ENCODE measurements at regions not wholly inside any gene's neighbourhood (a gene's known extent, or its start where the extent isn't known, plus 50 kb on each side); places are given as distances from the start of the nearest gene placed in this dataset.

GRCh38 chr5:165459232-165459631 is 1953.8 kb downstream of the MAT2B start:
- H3K9ac ChIP-seq (ENCODE audit: low read depth in 1 of 2, low read length in 2 of 2): no peak overlapping the region
- H3K36me3 ChIP-seq (ENCODE audit: control insufficient read depth in 2 of 2, insufficient read depth in 2 of 2, low read length in 2 of 2): no peaks in the 10 kb centered on the region
- H3K27ac ChIP-seq (ENCODE audit: low read depth in 2 of 2, low read length in 2 of 2): no peak overlapping the region
- no peaks in the 10 kb centered on the region for H3K9me3 ChIP-seq (ENCODE audit: control insufficient read depth in 2 of 2, low read length in 2 of 2)
- no peaks in the 10 kb centered on the region for H3K4me1 ChIP-seq (ENCODE audit: control insufficient read depth in 2 of 2, insufficient read depth in 2 of 2, low read length in 2 of 2)
- H3K4me3 ChIP-seq (ENCODE audit: low read length in 2 of 2): no peak overlapping the region
- H3K27me3 ChIP-seq (ENCODE audit: control insufficient read depth in 2 of 2, insufficient read depth in 2 of 2, low read length in 2 of 2): no peaks in the 10 kb centered on the region

GRCh38 chr5:165460911-165461310 is 1955.5 kb downstream of the MAT2B start:
- H3K27ac ChIP-seq (ENCODE audit: low read depth in 2 of 2, low read length in 2 of 2): no peak overlapping the region
- H3K4me1 ChIP-seq (ENCODE audit: control insufficient read depth in 2 of 2, insufficient read depth in 2 of 2, low read length in 2 of 2): no peaks in the 10 kb centered on the region
- H3K9ac ChIP-seq (ENCODE audit: low read depth in 1 of 2, low read length in 2 of 2): no peak overlapping the region
- H3K4me3 ChIP-seq (ENCODE audit: low read length in 2 of 2): no peak overlapping the region
- no peaks in the 10 kb centered on the region for H3K36me3 ChIP-seq (ENCODE audit: control insufficient read depth in 2 of 2, insufficient read depth in 2 of 2, low read length in 2 of 2)
- no peaks in the 10 kb centered on the region for H3K9me3 ChIP-seq (ENCODE audit: control insufficient read depth in 2 of 2, low read length in 2 of 2)
- H3K27me3 ChIP-seq (ENCODE audit: control insufficient read depth in 2 of 2, insufficient read depth in 2 of 2, low read length in 2 of 2): no peaks in the 10 kb centered on the region

- no peaks in the 10 kb centered on the region for H3K4me1 ChIP-seq (ENCODE audit: control insufficient read depth in 2 of 2, insufficient read depth in 2 of 2, low read length in 2 of 2)
- H3K27ac ChIP-seq (ENCODE audit: low read depth in 2 of 2, low read length in 2 of 2): no peak overlapping the region
- H3K36me3 ChIP-seq (ENCODE audit: control insufficient read depth in 2 of 2, insufficient read depth in 2 of 2, low read length in 2 of 2): no peaks in the 10 kb centered on the region
- no peak overlapping the region for H3K9ac ChIP-seq (ENCODE audit: low read depth in 1 of 2, low read length in 2 of 2)
- H3K27me3 ChIP-seq (ENCODE audit: control insufficient read depth in 2 of 2, insufficient read depth in 2 of 2, low read length in 2 of 2): no peaks in the 10 kb centered on the region
- H3K4me3 ChIP-seq (ENCODE audit: low read length in 2 of 2): no peak overlapping the region
- no peaks in the 10 kb centered on the region for H3K9me3 ChIP-seq (ENCODE audit: control insufficient read depth in 2 of 2, low read length in 2 of 2)
Measured at GRCh38 chr5:165477546-165477945, 1972.1 kb downstream of the MAT2B start.

GRCh38 chr5:165495829-165496380 is 1990.5 kb downstream of the MAT2B start:
- H3K27me3 ChIP-seq (ENCODE audit: control insufficient read depth in 2 of 2, insufficient read depth in 2 of 2, low read length in 2 of 2): no peaks in the 10 kb centered on the region
- H3K9me3 ChIP-seq (ENCODE audit: control insufficient read depth in 2 of 2, low read length in 2 of 2): peaks cover 0 to 3% of the 10 kb centered on the region in 2 donors
- H3K4me3 ChIP-seq (ENCODE audit: low read length in 2 of 2): no peak overlapping the region
- H3K36me3 ChIP-seq (ENCODE audit: control insufficient read depth in 2 of 2, insufficient read depth in 2 of 2, low read length in 2 of 2): no peaks in the 10 kb centered on the region
- H3K4me1 ChIP-seq (ENCODE audit: control insufficient read depth in 2 of 2, insufficient read depth in 2 of 2, low read length in 2 of 2): no peaks in the 10 kb centered on the region
- no peak overlapping the region for H3K27ac ChIP-seq (ENCODE audit: low read depth in 2 of 2, low read length in 2 of 2)
- H3K9ac ChIP-seq (ENCODE audit: low read depth in 1 of 2, low read length in 2 of 2): no peak overlapping the region

GRCh38 chr5:165497707-165498106 is 1992.3 kb downstream of the MAT2B start:
- Histone ChIP-seq H3K27ac (ENCODE audit: low read depth in 2 of 2, low read length in 2 of 2) (no peak overlapping the region), H3K9ac (ENCODE audit: low read depth in 1 of 2, low read length in 2 of 2) (no peak overlapping the region), H3K9me3 (ENCODE audit: control insufficient read depth in 2 of 2, low read length in 2 of 2) (peaks cover 0 to 3% of the 10 kb centered on the region in 2 donors), H3K36me3 (ENCODE audit: control insufficient read depth in 2 of 2, insufficient read depth in 2 of 2, low read length in 2 of 2) (no peaks in the 10 kb centered on the region), H3K4me1 (ENCODE audit: control insufficient read depth in 2 of 2, insufficient read depth in 2 of 2, low read length in 2 of 2) (no peaks in the 10 kb centered on the region), H3K27me3 (ENCODE audit: control insufficient read depth in 2 of 2, insufficient read depth in 2 of 2, low read length in 2 of 2) (no peaks in the 10 kb centered on the region), H3K4me3 (ENCODE audit: low read length in 2 of 2) (no peak overlapping the region)

GRCh38 chr5:165502893-165503691 is 1997.7 kb downstream of the MAT2B start:
- Histone ChIP-seq H3K9me3 (ENCODE audit: control insufficient read depth in 2 of 2, low read length in 2 of 2) (peaks cover 0 to 3% of the 10 kb centered on the region in 2 donors), H3K36me3 (ENCODE audit: control insufficient read depth in 2 of 2, insufficient read depth in 2 of 2, low read length in 2 of 2) (no peaks in the 10 kb centered on the region), H3K4me1 (ENCODE audit: control insufficient read depth in 2 of 2, insufficient read depth in 2 of 2, low read length in 2 of 2) (no peaks in the 10 kb centered on the region), H3K27me3 (ENCODE audit: control insufficient read depth in 2 of 2, insufficient read depth in 2 of 2, low read length in 2 of 2) (no peaks in the 10 kb centered on the region), H3K27ac (ENCODE audit: low read depth in 2 of 2, low read length in 2 of 2) (no peak overlapping the region), H3K9ac (ENCODE audit: low read depth in 1 of 2, low read length in 2 of 2) (no peak overlapping the region), H3K4me3 (ENCODE audit: low read length in 2 of 2) (peak overlapping the region in 1 of 2 donors; percentile 28)

GRCh38 chr5:165504674-165505073 is 1999.3 kb downstream of the MAT2B start:
- H3K27ac ChIP-seq (ENCODE audit: low read depth in 2 of 2, low read length in 2 of 2): no peak overlapping the region
- H3K4me3 ChIP-seq (ENCODE audit: low read length in 2 of 2): no peak overlapping the region
- H3K27me3 ChIP-seq (ENCODE audit: control insufficient read depth in 2 of 2, insufficient read depth in 2 of 2, low read length in 2 of 2): no peaks in the 10 kb centered on the region
- no peak overlapping the region for H3K9ac ChIP-seq (ENCODE audit: low read depth in 1 of 2, low read length in 2 of 2)
- H3K9me3 ChIP-seq (ENCODE audit: control insufficient read depth in 2 of 2, low read length in 2 of 2): peaks cover 0 to 3% of the 10 kb centered on the region in 2 donors
- no peaks in the 10 kb centered on the region for H3K36me3 ChIP-seq (ENCODE audit: control insufficient read depth in 2 of 2, insufficient read depth in 2 of 2, low read length in 2 of 2)
- H3K4me1 ChIP-seq (ENCODE audit: control insufficient read depth in 2 of 2, insufficient read depth in 2 of 2, low read length in 2 of 2): no peaks in the 10 kb centered on the region

GRCh38 chr5:165508286-165508685 is 2002.9 kb downstream of the MAT2B start:
- Histone ChIP-seq H3K4me3 (ENCODE audit: low read length in 2 of 2) (no peak overlapping the region), H3K27me3 (ENCODE audit: control insufficient read depth in 2 of 2, insufficient read depth in 2 of 2, low read length in 2 of 2) (no peaks in the 10 kb centered on the region)

GRCh38 chr5:165508861-165509260 is 2003.4 kb downstream of the MAT2B start:
- H3K27ac ChIP-seq (ENCODE audit: low read depth in 2 of 2, low read length in 2 of 2): no peak overlapping the region
- H3K9me3 ChIP-seq (ENCODE audit: control insufficient read depth in 2 of 2, low read length in 2 of 2): no peaks in the 10 kb centered on the region
- no peak overlapping the region for H3K4me3 ChIP-seq (ENCODE audit: low read length in 2 of 2)

More at GRCh38 chr5:165508286-165508685, 2002.9 kb downstream of the MAT2B start:
- Histone ChIP-seq H3K36me3 (ENCODE audit: control insufficient read depth in 2 of 2, insufficient read depth in 2 of 2, low read length in 2 of 2) (no peaks in the 10 kb centered on the region), H3K4me1 (ENCODE audit: control insufficient read depth in 2 of 2, insufficient read depth in 2 of 2, low read length in 2 of 2) (no peaks in the 10 kb centered on the region), H3K9me3 (ENCODE audit: control insufficient read depth in 2 of 2, low read length in 2 of 2) (no peaks in the 10 kb centered on the region), H3K27ac (ENCODE audit: low read depth in 2 of 2, low read length in 2 of 2) (no peak overlapping the region), H3K9ac (ENCODE audit: low read depth in 1 of 2, low read length in 2 of 2) (no peak overlapping the region)

GRCh38 chr5:165521816-165522610 is 2016.6 kb downstream of the MAT2B start:
- Histone ChIP-seq H3K4me3 (ENCODE audit: low read length in 2 of 2) (no peak overlapping the region), H3K4me1 (ENCODE audit: control insufficient read depth in 2 of 2, insufficient read depth in 2 of 2, low read length in 2 of 2) (no peaks in the 10 kb centered on the region), H3K9me3 (ENCODE audit: control insufficient read depth in 2 of 2, low read length in 2 of 2) (no peaks in the 10 kb centered on the region), H3K9ac (ENCODE audit: low read depth in 1 of 2, low read length in 2 of 2) (no peak overlapping the region), H3K27me3 (ENCODE audit: control insufficient read depth in 2 of 2, insufficient read depth in 2 of 2, low read length in 2 of 2) (no peaks in the 10 kb centered on the region), H3K36me3 (ENCODE audit: control insufficient read depth in 2 of 2, insufficient read depth in 2 of 2, low read length in 2 of 2) (no peaks in the 10 kb centered on the region), H3K27ac (ENCODE audit: low read depth in 2 of 2, low read length in 2 of 2) (no peak overlapping the region)

More at GRCh38 chr5:165508861-165509260, 2003.4 kb downstream of the MAT2B start:
- Histone ChIP-seq H3K27me3 (ENCODE audit: control insufficient read depth in 2 of 2, insufficient read depth in 2 of 2, low read length in 2 of 2) (no peaks in the 10 kb centered on the region), H3K4me1 (ENCODE audit: control insufficient read depth in 2 of 2, insufficient read depth in 2 of 2, low read length in 2 of 2) (no peaks in the 10 kb centered on the region), H3K36me3 (ENCODE audit: control insufficient read depth in 2 of 2, insufficient read depth in 2 of 2, low read length in 2 of 2) (no peaks in the 10 kb centered on the region), H3K9ac (ENCODE audit: low read depth in 1 of 2, low read length in 2 of 2) (no peak overlapping the region)

Measured in mucosa of rectum (tissue), 2 donors.